ENCODE measurements at regions not wholly inside any gene's neighbourhood (a gene's known extent, or its start where the extent isn't known, plus 50 kb on each side); places are given as distances from the start of the nearest gene placed in this dataset.

GRCh38 chr2:187274146-187274545 lies 173.9 kb downstream of the CALCRL start:
- TF ChIP-seq CTCF (conservative IDR thresholded peaks at IDR 0.05) (no peak), ZFX (IDR thresholded peaks at IDR 0.05) (no peak)
- H3K27ac ChIP-seq, result no peak overlapping the region

GRCh38 chr2:187272255-187272654 lies 175.8 kb downstream of the CALCRL start:
- TF ChIP-seq CTCF (conservative IDR thresholded peaks at IDR 0.05), result no peak
- TF ChIP-seq ZFX (IDR thresholded peaks at IDR 0.05), result no peak

GRCh38 chr2:187271825-187272224 lies 176.2 kb downstream of the CALCRL start:
- TF ChIP-seq CTCF (conservative IDR thresholded peaks at IDR 0.05), result no peak
- no peak for TF ChIP-seq ZFX (IDR thresholded peaks at IDR 0.05)
- no peak overlapping the region for H3K27ac ChIP-seq

More at GRCh38 chr2:187272255-187272654, 175.8 kb downstream of the CALCRL start:
- H3K27ac ChIP-seq, result no peak overlapping the region

GRCh38 chr2:187266645-187267044 lies 181.4 kb downstream of the CALCRL start:
- TF ChIP-seq ZFX (IDR thresholded peaks at IDR 0.05) (no peak), CTCF (conservative IDR thresholded peaks at IDR 0.05) (no peak)
- H3K27ac ChIP-seq, result no peak overlapping the region

- TF ChIP-seq CTCF (conservative IDR thresholded peaks at IDR 0.05) (no peak), ZFX (IDR thresholded peaks at IDR 0.05) (no peak)
- H3K27ac ChIP-seq, result no peak overlapping the region
Observed at GRCh38 chr2:187266147-187266546, 181.9 kb downstream of the CALCRL start.

- TF ChIP-seq ZFX (IDR thresholded peaks at IDR 0.05) (no peak), CTCF (conservative IDR thresholded peaks at IDR 0.05) (no peak)
- H3K27ac ChIP-seq, result no peak overlapping the region
Observed at GRCh38 chr2:187264612-187265011, 183.4 kb downstream of the CALCRL start.

GRCh38 chr2:187263675-187264560 lies 184.1 kb downstream of the CALCRL start:
- no peak for TF ChIP-seq CTCF (conservative IDR thresholded peaks at IDR 0.05)
- TF ChIP-seq ZFX (IDR thresholded peaks at IDR 0.05), result no peak
- no peak overlapping the region for H3K27ac ChIP-seq
